ENCODE measurements at regions not wholly inside any gene's neighbourhood (a gene's known extent, or its start where the extent isn't known, plus 50 kb on each side); places are given as distances from the start of the nearest gene placed in this dataset.
"Not testable (repeated sequence)": the region's sequence is repeated elsewhere in the genome, so short reads cannot be mapped to it uniquely, and the experiment has no call there.

GRCh38 chr5:72641164-72641563, 134.0 kb upstream of the ZNF366 start:
- H3K27ac ChIP-seq (ENCODE audit: control insufficient read depth, insufficient read depth, low read length) = no peak overlapping the region
- no peaks in the 10 kb centered on the region for H3K4me1 ChIP-seq (ENCODE audit: control insufficient read depth, extremely low read depth, insufficient read depth, low read length)
- H4K20me1 ChIP-seq (ENCODE audit: control insufficient read depth, extremely low read depth, insufficient read depth, low read length) = no peaks in the 10 kb centered on the region
- no peak overlapping the region for H3K4me2 ChIP-seq (ENCODE audit: control insufficient read depth, extremely low read depth, insufficient read depth, low read depth, low read length)
- H3K36me3 ChIP-seq (ENCODE audit: control insufficient read depth in 2 of 2, extremely low read depth in 1 of 2, insufficient read depth in 2 of 2, low read length in 2 of 2) = no peaks in the 10 kb centered on the region
- DNase-seq (ENCODE audit: low read depth, low spot score) = no peak
- H3K27me3 ChIP-seq (ENCODE audit: control insufficient read depth, extremely low read depth, insufficient read depth, low read length) = no peaks in the 10 kb centered on the region
- H3K9ac ChIP-seq (ENCODE audit: control insufficient read depth, extremely low read depth, insufficient read depth, low read length) = no peak overlapping the region
- no peaks in the 10 kb centered on the region for H3K9me1 ChIP-seq (ENCODE audit: control insufficient read depth, extremely low read depth, insufficient read depth, low read length)
- dilution Hi-C loops (cut with MboI; ENCODE audit: extremely low pct_ligation_motif_present, low sequenced_read_pairs) = no loop called here
- no peak for TF ChIP-seq EZH2 (IDR thresholded peaks at IDR 0.05; ENCODE audit: low read length)
- TF ChIP-seq, protein P1, sequence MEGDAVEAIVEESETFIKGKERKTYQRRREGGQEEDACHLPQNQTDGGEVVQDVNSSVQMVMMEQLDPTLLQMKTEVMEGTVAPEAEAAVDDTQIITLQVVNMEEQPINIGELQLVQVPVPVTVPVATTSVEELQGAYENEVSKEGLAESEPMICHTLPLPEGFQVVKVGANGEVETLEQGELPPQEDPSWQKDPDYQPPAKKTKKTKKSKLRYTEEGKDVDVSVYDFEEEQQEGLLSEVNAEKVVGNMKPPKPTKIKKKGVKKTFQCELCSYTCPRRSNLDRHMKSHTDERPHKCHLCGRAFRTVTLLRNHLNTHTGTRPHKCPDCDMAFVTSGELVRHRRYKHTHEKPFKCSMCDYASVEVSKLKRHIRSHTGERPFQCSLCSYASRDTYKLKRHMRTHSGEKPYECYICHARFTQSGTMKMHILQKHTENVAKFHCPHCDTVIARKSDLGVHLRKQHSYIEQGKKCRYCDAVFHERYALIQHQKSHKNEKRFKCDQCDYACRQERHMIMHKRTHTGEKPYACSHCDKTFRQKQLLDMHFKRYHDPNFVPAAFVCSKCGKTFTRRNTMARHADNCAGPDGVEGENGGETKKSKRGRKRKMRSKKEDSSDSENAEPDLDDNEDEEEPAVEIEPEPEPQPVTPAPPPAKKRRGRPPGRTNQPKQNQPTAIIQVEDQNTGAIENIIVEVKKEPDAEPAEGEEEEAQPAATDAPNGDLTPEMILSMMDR (optimal IDR thresholded peaks at IDR 0.05 in 1 of 3, IDR thresholded peaks at IDR 0.05 in 1 of 3, conservative IDR thresholded peaks at IDR 0.05 in 1 of 3; ENCODE audit: extremely low read depth in 1 of 3, insufficient read depth in 2 of 3, low read length in 3 of 3) = no peak
- no peaks in the 10 kb centered on the region for H3K9me3 ChIP-seq (ENCODE audit: control insufficient read depth, low read depth, low read length)
- no peaks in the 10 kb centered on the region for H3K79me2 ChIP-seq (ENCODE audit: control insufficient read depth, insufficient read depth, low read length)
- FAIRE-seq = no peak
- H2AFZ ChIP-seq (ENCODE audit: control insufficient read depth, low read length) = no peak overlapping the region
- H3K4me3 ChIP-seq (ENCODE audit: control insufficient read depth in 2 of 3, extremely low read depth in 1 of 3, insufficient read depth in 2 of 3, low read depth in 1 of 3, low read length in 3 of 3) = no peak overlapping the region

- DNase-seq (ENCODE audit: low read depth, low spot score) (no peak), FAIRE-seq (no peak)
- H3K4me3 ChIP-seq (ENCODE audit: control insufficient read depth in 2 of 3, extremely low read depth in 1 of 3, insufficient read depth in 2 of 3, low read depth in 1 of 3, low read length in 3 of 3) = no peak overlapping the region
- no peaks in the 10 kb centered on the region for H3K9me3 ChIP-seq (ENCODE audit: control insufficient read depth, low read depth, low read length)
- dilution Hi-C loops (cut with MboI; ENCODE audit: extremely low pct_ligation_motif_present, low sequenced_read_pairs) = no loop called here
- H3K9me1 ChIP-seq (ENCODE audit: control insufficient read depth, extremely low read depth, insufficient read depth, low read length) = no peaks in the 10 kb centered on the region
- H3K36me3 ChIP-seq (ENCODE audit: control insufficient read depth in 2 of 2, extremely low read depth in 1 of 2, insufficient read depth in 2 of 2, low read length in 2 of 2) = no peaks in the 10 kb centered on the region
- H4K20me1 ChIP-seq (ENCODE audit: control insufficient read depth, extremely low read depth, insufficient read depth, low read length) = no peaks in the 10 kb centered on the region
- no peak for TF ChIP-seq EZH2 (IDR thresholded peaks at IDR 0.05; ENCODE audit: low read length)
- TF ChIP-seq, protein P1 (optimal IDR thresholded peaks at IDR 0.05 in 1 of 3, IDR thresholded peaks at IDR 0.05 in 1 of 3, conservative IDR thresholded peaks at IDR 0.05 in 1 of 3; ENCODE audit: extremely low read depth in 1 of 3, insufficient read depth in 2 of 3, low read length in 3 of 3) = no peak
- no peaks in the 10 kb centered on the region for H3K4me1 ChIP-seq (ENCODE audit: control insufficient read depth, extremely low read depth, insufficient read depth, low read length)
- no peak overlapping the region for H3K27ac ChIP-seq (ENCODE audit: control insufficient read depth, insufficient read depth, low read length)
- H3K9ac ChIP-seq (ENCODE audit: control insufficient read depth, extremely low read depth, insufficient read depth, low read length) = no peak overlapping the region
- no peaks in the 10 kb centered on the region for H3K79me2 ChIP-seq (ENCODE audit: control insufficient read depth, insufficient read depth, low read length)
- no peak overlapping the region for H3K4me2 ChIP-seq (ENCODE audit: control insufficient read depth, extremely low read depth, insufficient read depth, low read depth, low read length)
- no peak overlapping the region for H2AFZ ChIP-seq (ENCODE audit: control insufficient read depth, low read length)
- H3K27me3 ChIP-seq (ENCODE audit: control insufficient read depth, extremely low read depth, insufficient read depth, low read length) = peaks cover 3% of the 10 kb centered on the region
These were observed 129.8 kb upstream of the ZNF366 start for GRCh38 chr5:72637058-72637457.

DNA sequence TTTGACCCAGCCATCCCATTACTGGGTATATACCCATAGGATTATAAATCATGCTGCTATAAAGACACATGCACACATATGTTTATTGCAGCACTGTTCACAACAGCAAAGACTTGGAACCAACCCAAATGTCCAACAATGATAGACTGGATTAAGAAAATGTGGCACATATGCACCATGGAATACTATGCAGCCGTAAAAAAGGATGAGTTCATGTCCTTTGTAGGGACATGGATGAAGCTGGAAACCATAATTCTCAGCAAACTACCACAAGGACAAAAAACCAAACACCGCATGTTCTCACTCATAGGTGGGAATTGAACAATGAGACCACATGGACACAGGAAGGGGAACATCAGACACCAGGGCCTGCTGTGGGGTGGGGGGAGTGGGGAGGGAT, 129.4 kb upstream of the ZNF366 start:
- H3K79me2 ChIP-seq (ENCODE audit: control insufficient read depth, insufficient read depth, low read length); H2AFZ ChIP-seq (ENCODE audit: control insufficient read depth, low read length); H3K9me1 ChIP-seq (ENCODE audit: control insufficient read depth, extremely low read depth, insufficient read depth, low read length); H4K20me1 ChIP-seq (ENCODE audit: control insufficient read depth, extremely low read depth, insufficient read depth, low read length); H3K4me2 ChIP-seq (ENCODE audit: control insufficient read depth, extremely low read depth, insufficient read depth, low read depth, low read length); DNase-seq (ENCODE audit: low read depth, low spot score); dilution Hi-C loops (cut with MboI; ENCODE audit: extremely low pct_ligation_motif_present, low sequenced_read_pairs); H3K27ac ChIP-seq (ENCODE audit: control insufficient read depth, insufficient read depth, low read length); H3K9ac ChIP-seq (ENCODE audit: control insufficient read depth, extremely low read depth, insufficient read depth, low read length); H3K4me3 ChIP-seq (ENCODE audit: control insufficient read depth in 2 of 3, extremely low read depth in 1 of 3, insufficient read depth in 2 of 3, low read depth in 1 of 3, low read length in 3 of 3); H3K27me3 ChIP-seq (ENCODE audit: control insufficient read depth, extremely low read depth, insufficient read depth, low read length); H3K4me1 ChIP-seq (ENCODE audit: control insufficient read depth, extremely low read depth, insufficient read depth, low read length); FAIRE-seq; H3K9me3 ChIP-seq (ENCODE audit: control insufficient read depth, low read depth, low read length); H3K36me3 ChIP-seq (ENCODE audit: control insufficient read depth in 2 of 2, extremely low read depth in 1 of 2, insufficient read depth in 2 of 2, low read length in 2 of 2): not testable (repeated sequence)
